Stimulated activated CD4-positive, alpha-beta T cell treated with anti-CD3 and anti-CD28 coated beads, Interleukin-12 subunit alpha, Interleukin-12 subunit beta, amount 100 ng/mL, for 4 hours (primary cell): ENCODE measurements at regions not wholly inside any gene's neighbourhood (a gene's known extent, or its start where the extent isn't known, plus 50 kb on each side); places are given as distances from the start of the nearest gene placed in this dataset.
"Not testable (repeated sequence)": the region's sequence is repeated elsewhere in the genome, so short reads cannot be mapped to it uniquely, and the experiment has no call there.

Experiments used
- DNase-seq: peaks from one replicate; pipeline ENCODE4 v3.0.0-alpha.2; 2020

- no peak for DNase-seq
Observed at GRCh38 chr3:153269730-153270129, 107.7 kb downstream of the RAP2B start.

DNA sequence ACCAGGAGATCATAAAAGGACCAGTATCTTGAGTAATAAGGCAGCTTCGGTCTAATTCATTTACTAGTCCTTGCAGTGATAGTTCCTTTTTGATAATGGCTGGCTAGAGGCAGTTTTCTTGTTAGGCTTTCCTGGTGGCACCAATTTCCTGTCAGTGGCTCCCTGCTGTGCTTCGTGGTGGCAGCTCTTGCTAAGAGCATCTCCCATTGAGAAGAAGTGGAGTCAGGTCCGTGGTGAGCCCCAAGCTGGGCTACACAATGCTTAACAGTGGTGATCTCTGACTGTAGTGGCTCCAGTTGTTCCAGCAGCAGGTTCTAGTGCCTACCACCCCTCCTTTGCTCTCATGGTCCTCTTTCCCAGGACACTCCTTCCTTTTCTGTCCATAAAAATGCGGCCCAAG lies 111.2 kb downstream of the RAP2B start:
- no peak for DNase-seq

- DNase-seq, result no peak
Observed at GRCh38 chr3:153273767-153274435, 111.9 kb downstream of the RAP2B start.

GRCh38 chr3:153274561-153274960 lies 112.5 kb downstream of the RAP2B start:
- DNase-seq, result no peak

DNA sequence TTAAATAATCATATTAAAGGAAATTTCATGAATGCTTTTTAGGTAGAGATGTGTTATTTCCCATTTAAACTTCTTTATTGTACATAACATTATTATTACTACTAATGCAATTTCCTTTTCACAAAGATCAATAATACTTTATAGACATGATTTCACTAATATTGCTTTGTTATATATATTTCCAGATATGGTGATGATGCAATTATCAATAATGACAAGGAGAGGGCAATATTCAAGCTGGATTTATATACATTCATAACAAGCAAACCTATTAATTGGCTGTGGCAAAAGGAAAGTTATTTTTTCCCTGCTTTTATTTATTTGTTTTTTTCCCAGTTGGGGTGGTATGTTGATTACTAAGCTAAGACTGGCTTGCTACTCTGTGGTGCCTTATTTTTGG lies 113.5 kb downstream of the RAP2B start:
- DNase-seq, result no peak

DNA sequence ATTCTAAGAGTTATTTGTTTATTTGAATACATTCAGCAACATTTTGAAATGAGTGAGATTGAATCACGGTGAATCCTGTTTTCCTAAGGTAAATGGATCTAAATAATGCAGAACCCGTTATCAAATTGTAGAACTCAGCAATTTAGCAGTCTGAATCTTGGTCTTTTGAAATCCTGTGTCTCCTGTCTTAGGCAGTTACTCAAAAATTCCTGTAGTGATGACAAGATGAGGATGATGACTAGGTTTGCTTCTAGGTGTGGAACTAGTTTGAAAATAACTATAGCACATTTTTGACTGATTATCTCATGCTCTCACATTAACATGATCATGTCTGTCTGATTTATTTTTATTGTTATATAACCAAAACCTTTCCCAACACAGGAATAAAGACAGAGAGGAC lies 115.0 kb downstream of the RAP2B start:
- DNase-seq, result no peak

GRCh38 chr3:153281236-153281997 lies 119.4 kb downstream of the RAP2B start:
- DNase-seq, result not testable (repeated sequence)

DNA sequence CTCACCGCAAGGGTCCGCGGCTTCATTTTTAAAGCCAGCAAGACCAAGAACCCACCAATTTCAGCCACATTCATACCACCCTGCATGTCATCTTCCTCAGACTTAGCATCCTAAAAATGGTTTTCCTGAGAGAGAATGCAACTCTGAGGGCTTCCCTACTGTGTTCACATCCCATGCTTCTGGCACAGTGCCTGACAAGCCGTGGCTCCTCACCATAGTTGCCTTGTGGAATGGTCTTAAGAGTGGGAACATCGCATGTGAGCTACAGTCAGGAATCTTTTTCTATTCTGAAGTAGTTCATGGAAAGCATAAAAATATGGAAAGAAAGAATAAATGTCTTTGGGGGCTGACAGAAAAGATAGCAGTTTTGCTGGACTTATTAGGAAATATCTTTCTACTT lies 120.3 kb downstream of the RAP2B start:
- no peak for DNase-seq

GRCh38 chr3:153284282-153284938 lies 122.4 kb downstream of the RAP2B start:
- no peak for DNase-seq

DNA sequence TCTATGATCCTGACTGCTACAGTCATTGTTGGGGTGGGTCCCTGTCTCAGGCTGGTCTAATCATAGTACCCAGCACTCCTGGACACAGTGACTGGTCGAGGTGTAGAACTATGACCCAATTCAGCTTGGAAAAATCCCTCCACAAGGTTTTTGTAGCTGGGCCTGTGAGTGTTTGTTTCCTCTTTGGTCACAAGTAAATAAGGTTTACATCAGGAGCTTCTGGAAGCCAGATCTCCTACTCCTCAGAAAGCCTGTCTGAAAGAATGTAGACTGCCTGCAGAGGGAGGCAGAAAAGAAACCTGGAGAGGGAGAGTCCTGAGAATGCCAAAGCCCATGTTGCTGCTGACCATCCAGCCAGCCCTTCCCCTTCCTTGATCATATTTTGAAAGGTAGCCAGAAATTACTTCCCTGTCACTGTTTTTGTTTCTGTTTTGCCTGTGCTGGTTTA lies 123.2 kb downstream of the RAP2B start:
- DNase-seq, result no peak

GRCh38 chr3:153285982-153286381 lies 124.0 kb downstream of the RAP2B start:
- no peak for DNase-seq

DNA sequence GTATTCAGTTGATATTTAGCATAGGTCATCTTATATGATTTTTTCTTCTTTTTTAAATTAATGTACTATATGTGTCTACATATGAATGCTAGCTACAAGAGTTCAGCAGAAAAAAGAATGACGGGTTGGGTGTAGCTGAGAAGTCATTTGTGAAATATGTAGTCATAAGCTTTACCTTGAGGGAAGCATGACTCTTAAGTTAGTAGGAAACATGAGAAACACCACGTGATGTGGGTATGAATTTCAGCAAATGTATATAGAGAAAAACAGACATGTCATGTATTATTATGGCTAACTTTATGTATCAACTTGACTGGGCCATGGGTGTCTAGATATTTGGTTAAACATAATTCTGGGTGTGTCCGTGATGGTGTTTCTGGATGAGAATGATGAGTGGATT lies 125.0 kb downstream of the RAP2B start:
- DNase-seq, result no peak

- DNase-seq, result no peak
Observed at GRCh38 chr3:153289334-153289808, 127.3 kb downstream of the RAP2B start.

DNA sequence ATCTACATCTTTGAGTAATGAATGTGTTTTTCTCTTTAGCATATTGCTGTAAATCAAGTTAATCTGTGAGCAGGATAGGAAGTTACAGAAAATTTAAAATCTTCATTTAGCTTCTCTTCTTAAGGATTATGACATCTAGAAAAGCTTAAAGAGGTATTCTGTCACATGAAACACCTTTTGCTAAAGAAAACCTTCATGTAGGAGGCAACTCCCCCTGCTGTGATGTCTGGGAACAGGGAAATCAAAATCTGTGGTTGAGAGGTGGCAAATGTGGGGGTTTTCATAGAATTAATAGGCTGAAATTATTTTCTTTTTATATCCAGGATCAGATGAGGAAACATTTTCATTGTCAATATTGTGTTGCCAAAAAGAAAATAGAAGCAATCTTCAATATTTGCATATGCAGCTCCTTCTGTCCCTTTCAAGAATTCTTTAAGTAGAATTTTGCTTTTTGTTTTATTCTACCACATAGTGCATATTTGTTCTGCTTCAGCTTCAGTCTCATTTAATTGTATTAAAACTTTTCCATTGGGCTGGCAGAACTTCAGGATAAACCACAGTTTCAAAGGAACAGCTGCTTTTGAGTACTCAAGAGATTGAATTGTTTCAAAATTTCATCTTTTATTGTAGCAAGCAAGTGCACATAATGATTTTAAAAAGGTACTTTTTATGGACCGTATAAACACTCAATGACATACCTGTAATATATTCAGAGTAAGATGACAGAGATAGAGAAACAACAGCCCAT lies 128.4 kb downstream of the RAP2B start:
- DNase-seq, result no peak

- no peak for DNase-seq
Observed at GRCh38 chr3:153291059-153291685, 129.1 kb downstream of the RAP2B start.

DNA sequence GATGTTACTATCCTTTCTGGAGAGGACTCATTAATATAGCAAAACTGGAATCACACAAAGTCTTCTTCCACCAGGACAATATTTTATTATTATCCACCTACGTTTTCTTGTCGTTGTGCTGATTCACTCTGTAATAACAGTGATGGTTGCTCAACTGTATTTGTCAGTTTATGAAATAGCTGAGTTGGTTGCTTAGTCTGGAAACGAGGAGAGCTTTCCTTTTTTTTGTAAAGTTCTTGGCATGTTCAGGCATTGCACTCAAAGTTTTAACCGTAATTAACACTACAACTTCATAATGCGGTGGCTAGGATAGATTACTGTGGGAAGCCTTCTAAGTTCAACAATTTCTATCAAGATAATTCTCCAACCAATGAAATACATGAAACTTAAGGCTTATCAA lies 131.2 kb downstream of the RAP2B start:
- no peak for DNase-seq

GRCh38 chr3:153295901-153296300 lies 133.9 kb downstream of the RAP2B start:
- DNase-seq, result no peak

DNA sequence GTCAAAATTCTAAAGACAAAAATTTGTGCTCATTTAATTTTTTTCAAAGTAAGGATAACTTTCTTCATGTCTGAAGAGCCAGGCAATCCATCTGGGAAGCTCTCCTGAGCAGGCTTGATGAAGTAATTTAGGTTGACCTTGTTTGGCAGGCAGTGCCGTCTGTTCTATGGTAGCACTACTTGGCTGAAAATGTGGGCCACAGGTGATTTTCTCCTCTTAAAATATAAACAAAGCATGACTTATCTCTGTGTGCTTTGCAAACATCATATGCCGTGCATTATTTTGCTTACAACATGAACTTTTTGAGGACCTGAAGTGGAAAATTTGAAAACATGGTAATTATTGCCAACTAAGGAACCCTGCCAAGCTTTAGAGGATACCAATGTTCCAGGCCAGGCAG lies 143.2 kb downstream of the RAP2B start:
- DNase-seq, result no peak

GRCh38 chr3:153311541-153311940 lies 149.5 kb downstream of the RAP2B start:
- DNase-seq, result no peak

- no peak for DNase-seq
Observed at GRCh38 chr3:153313302-153313965, 151.4 kb downstream of the RAP2B start.

DNA sequence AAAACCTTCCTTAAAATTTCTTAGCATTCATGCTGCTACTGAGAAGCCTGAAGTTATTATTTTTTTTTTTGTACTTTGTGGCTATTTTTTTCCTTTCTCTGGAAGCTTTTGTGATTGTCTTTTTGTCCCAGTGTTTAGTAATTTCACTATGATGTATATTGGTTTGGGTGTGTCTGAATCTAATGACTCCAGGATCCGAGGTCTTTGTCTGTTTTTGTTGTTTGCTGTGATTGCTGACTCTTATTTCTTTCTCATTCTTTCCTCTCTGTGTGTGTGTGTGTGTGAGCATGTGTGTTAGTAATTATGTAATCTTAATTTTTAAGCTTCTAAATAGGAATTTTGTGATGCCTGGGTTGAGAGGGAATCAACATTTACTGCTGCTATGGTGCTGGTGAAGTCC lies 152.0 kb downstream of the RAP2B start:
- DNase-seq, result no peak

GRCh38 chr3:153315781-153316180 lies 153.8 kb downstream of the RAP2B start:
- DNase-seq, result no peak
